RWPE1 (cell line): ENCODE measurements at regions not wholly inside any gene's neighbourhood (a gene's known extent, or its start where the extent isn't known, plus 50 kb on each side); places are given as distances from the start of the nearest gene placed in this dataset.

Experiments used
- CTCF ChIA-PET: fragments of 350-600 bp; sonication (Branson Sonifier 250); formaldehyde crosslinking; extraction: SDS; loops from one replicate; lab custom pipeline; 2021; lab: Yijun Ruan, JAX
- POLR2A ChIA-PET: fragments of 400-600 bp; formaldehyde crosslinking; extraction: SDS; loops from one replicate; lab custom pipeline; 2020; ENCODE audit warnings: antibody characterized with exemption; ENCODE audit not compliant: low non-redundant PET; lab: Yijun Ruan, JAX
- DNase-seq: peaks from one replicate; pipeline ENCODE4 v3.0.0; 2012; ENCODE audit warnings: low spot score
- H3K27ac ChIP-seq: fragments of 450-650 bp; 2 replicates; pipeline ENCODE4 v1.5.1; 2017
- TF ChIP-seq, protein P1 (sequence below): fragments of 450-650 bp; conservative IDR thresholded peaks from 2 replicates; pipeline ENCODE4 v1.5.1; 2017; ENCODE audit warnings: low read depth, mild to moderate bottlenecking

DNA sequence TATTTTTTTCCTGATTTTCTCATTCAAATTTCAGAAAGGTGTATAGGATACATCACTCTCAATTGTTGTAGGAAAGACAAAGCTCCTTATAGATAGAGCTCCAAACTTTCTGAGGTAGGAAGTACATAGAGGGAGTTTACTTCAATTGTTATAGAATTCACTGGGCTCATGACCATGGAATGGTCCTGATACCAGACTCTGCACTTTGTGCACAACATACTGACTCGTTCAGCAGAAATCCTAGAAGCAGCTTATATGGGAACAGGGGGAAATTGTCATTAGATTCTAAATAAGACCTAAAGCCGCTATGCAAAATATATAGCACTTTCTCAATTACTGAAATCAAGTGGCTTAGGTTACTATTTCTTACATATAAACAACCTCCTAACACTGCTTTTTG is 240.5 kb upstream of the TUSC1 start:
- ChIA-PET CTCF (interaction anchor here (0.5 to 0.6 kb wide), 2 partner anchors 140 to 335 kb away, joined by 3 read pairs; no protein-coding TSS in a partner anchor), POLR2A (no interaction called here)
- no peak for DNase-seq

DNA sequence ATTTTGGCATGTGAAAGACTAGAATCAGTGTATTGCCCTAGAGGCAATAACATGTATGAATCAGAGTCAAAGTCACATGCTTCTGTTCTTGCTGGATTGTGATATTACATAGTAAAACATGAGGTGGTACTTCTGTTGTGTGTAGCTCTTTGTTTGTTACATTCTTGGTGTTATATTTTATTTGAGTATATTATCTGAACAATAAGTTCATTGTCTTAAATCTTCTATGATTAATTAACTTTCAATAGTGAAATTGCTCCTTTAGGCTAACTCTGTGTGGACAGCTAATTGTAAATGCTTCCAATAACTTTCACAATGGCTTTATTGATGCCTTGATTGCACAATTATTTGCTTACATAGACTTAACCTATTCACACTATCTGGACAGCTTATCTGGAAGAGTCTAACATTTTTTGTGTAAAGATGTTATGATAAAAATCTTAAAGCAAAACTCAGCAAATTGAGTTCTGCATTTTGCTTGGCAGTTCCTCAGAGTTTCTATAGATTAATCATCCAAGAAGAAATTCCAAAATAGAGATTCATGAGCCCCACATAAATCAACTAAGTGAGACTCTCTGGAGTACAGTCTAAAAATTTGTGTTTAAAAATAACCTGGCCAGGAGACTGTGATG is 239.6 kb upstream of the TUSC1 start:
- no peak overlapping the region for H3K27ac ChIP-seq
- CTCF ChIA-PET: interaction anchor here (0.6 kb wide), 1 partner anchor 141 kb away, joined by 3 read pairs; no protein-coding TSS in a partner anchor
- TF ChIP-seq, protein P1, sequence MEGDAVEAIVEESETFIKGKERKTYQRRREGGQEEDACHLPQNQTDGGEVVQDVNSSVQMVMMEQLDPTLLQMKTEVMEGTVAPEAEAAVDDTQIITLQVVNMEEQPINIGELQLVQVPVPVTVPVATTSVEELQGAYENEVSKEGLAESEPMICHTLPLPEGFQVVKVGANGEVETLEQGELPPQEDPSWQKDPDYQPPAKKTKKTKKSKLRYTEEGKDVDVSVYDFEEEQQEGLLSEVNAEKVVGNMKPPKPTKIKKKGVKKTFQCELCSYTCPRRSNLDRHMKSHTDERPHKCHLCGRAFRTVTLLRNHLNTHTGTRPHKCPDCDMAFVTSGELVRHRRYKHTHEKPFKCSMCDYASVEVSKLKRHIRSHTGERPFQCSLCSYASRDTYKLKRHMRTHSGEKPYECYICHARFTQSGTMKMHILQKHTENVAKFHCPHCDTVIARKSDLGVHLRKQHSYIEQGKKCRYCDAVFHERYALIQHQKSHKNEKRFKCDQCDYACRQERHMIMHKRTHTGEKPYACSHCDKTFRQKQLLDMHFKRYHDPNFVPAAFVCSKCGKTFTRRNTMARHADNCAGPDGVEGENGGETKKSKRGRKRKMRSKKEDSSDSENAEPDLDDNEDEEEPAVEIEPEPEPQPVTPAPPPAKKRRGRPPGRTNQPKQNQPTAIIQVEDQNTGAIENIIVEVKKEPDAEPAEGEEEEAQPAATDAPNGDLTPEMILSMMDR: no peak
- DNase-seq: no peak
- POLR2A ChIA-PET: no interaction called here

More for the DNA sequence above, 240.5 kb upstream of the TUSC1 start:
- TF ChIP-seq, protein P1: no peak
- H3K27ac ChIP-seq: no peak overlapping the region

GRCh38 chr9:25913806-25914205 is 235.6 kb upstream of the TUSC1 start:
- TF ChIP-seq, protein P1: no peak
- ChIA-PET POLR2A (no interaction called here), CTCF (no interaction called here)
- no peak overlapping the region for H3K27ac ChIP-seq
- no peak for DNase-seq

GRCh38 chr9:25904701-25905100 is 226.5 kb upstream of the TUSC1 start:
- H3K27ac ChIP-seq: no peak overlapping the region
- DNase-seq: no peak
- TF ChIP-seq, protein P1: no peak
- CTCF ChIA-PET: no interaction called here
- POLR2A ChIA-PET: no interaction called here

DNA sequence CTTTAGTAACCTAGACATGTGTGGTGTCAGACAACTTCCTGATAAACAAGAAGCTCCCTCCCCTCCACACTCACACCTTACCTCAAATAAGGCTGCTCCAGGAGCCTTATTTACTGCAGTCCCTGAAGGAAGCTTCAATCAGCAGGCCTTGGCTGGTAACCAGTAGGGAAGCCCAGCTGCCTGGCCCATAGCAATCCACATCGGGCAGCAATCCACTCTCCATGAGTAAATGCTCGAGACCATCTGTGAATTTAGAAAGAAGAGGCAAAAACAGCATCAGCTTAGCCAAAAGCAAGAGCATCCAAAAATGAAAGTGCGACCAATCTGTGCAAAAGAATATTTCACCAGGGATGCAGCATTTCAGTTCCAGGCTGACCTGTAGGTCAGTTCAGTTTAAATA is 213.3 kb upstream of the TUSC1 start:
- ChIA-PET CTCF (interaction anchor here (0.6 kb wide), 1 partner anchor 232 kb away, joined by 3 read pairs; no protein-coding TSS in a partner anchor), POLR2A (no interaction called here)
- no peak for DNase-seq
- TF ChIP-seq, protein P1: no peak
- H3K27ac ChIP-seq: no peak overlapping the region

GRCh38 chr9:25889661-25890060 is 211.4 kb upstream of the TUSC1 start:
- no peak for DNase-seq
- ChIA-PET CTCF (no interaction called here), POLR2A (no interaction called here)
- no peak overlapping the region for H3K27ac ChIP-seq
- TF ChIP-seq, protein P1: no peak
